MM.1S (cell line): ENCODE measurements at regions not wholly inside any gene's neighbourhood (a gene's known extent, or its start where the extent isn't known, plus 50 kb on each side); places are given as distances from the start of the nearest gene placed in this dataset.

Experiments
- DNase-seq: peaks from one replicate; pipeline ENCODE4 v3.0.0-alpha.2; 2015
- H2AFZ ChIP-seq: fragments of 300-600 bp; sonication (generic); 2 replicates; pipeline ENCODE4 v1.6.0; 2016; ENCODE audit warnings: antibody characterized with exemption, low read length
- H3F3A ChIP-seq: fragments of 300-600 bp; sonication (generic); 2 replicates; pipeline ENCODE4 v1.6.1; 2016; ENCODE audit warnings: mild to moderate bottlenecking, antibody characterized with exemption, low read length, moderate library complexity, mixed read lengths; ENCODE audit not compliant: insufficient read depth
- H3K27ac ChIP-seq: fragments of 300-600 bp; sonication (generic); 2 replicates; pipeline ENCODE4 v1.5.1; 2016; ENCODE audit warnings: mild to moderate bottlenecking, low read length
- H3K27me3 ChIP-seq: fragments of 300-600 bp; sonication (generic); replicated peaks from 2 replicates; pipeline ENCODE4 v1.6.0; 2016; ENCODE audit warnings: low read length; ENCODE audit not compliant: insufficient read depth
- H3K36me3 ChIP-seq: fragments of 300-600 bp; sonication (generic); replicated peaks from 2 replicates; pipeline ENCODE4 v1.6.1; 2016; ENCODE audit warnings: mild to moderate bottlenecking, low read length, mixed read lengths; ENCODE audit not compliant: insufficient read depth
- H3K4me1 ChIP-seq: fragments of 300-600 bp; sonication (generic); 2 replicates; pipeline ENCODE4 v1.6.1; 2016; ENCODE audit warnings: low read length, mixed read lengths
- H3K4me2 ChIP-seq: fragments of 300-600 bp; sonication (generic); 2 replicates; pipeline ENCODE4 v1.6.0; 2016; ENCODE audit warnings: low read depth, low read length
- H3K4me3 ChIP-seq: fragments of 300-600 bp; sonication (generic); 2 replicates; pipeline ENCODE4 v1.5.1; 2016; ENCODE audit warnings: low read length, mixed read lengths
- H3K79me2 ChIP-seq: fragments of 300-600 bp; sonication (generic); 2 replicates; pipeline ENCODE4 v1.6.1; 2016; ENCODE audit warnings: mixed run types, low read length, mixed read lengths
- H3K9ac ChIP-seq: fragments of 300-600 bp; sonication (generic); 2 replicates; pipeline ENCODE4 v1.6.1; 2016; ENCODE audit warnings: low read length, mixed read lengths
- H3K9me2 ChIP-seq: fragments of 300-600 bp; sonication (generic); replicated peaks from 2 replicates; pipeline ENCODE4 v1.6.1; 2016; ENCODE audit warnings: mild to moderate bottlenecking, low read length, mixed read lengths; ENCODE audit not compliant: insufficient read depth
- H3K9me3 ChIP-seq: fragments of 300-600 bp; sonication (generic); replicated peaks from 2 replicates; pipeline ENCODE4 v1.6.1; 2016; ENCODE audit warnings: mild to moderate bottlenecking, low read length, mixed read lengths; ENCODE audit not compliant: insufficient read depth
- H4K20me1 ChIP-seq: fragments of 300-600 bp; sonication (generic); 2 replicates; pipeline ENCODE4 v1.6.1; 2016; ENCODE audit warnings: mild to moderate bottlenecking, low read length, moderate library complexity, mixed read lengths; ENCODE audit not compliant: insufficient read depth
- CTCF ChIP-seq: fragments of 300-600 bp; sonication (generic); IDR thresholded peaks from 2 replicates; pipeline ENCODE4 v1.5.1; 2016; ENCODE audit warnings: antibody characterized with exemption, low read length, mixed read lengths
- EZH2 ChIP-seq: fragments of 300-600 bp; sonication (generic); optimal IDR thresholded peaks from 2 replicates; pipeline ENCODE3; 2017; ENCODE audit warnings: low read depth, mild to moderate bottlenecking, antibody characterized with exemption, low read length, mixed read lengths
- EZH2phosphoT487 ChIP-seq: fragments of 300-600 bp; sonication (generic); IDR thresholded peaks from 2 replicates; pipeline ENCODE4 v1.6.1; 2018; ENCODE audit warnings: antibody characterized with exemption, low read length

- H3K9me2 ChIP-seq, result no peaks in the 10 kb centered on the region
- no peaks in the 10 kb centered on the region for H3K79me2 ChIP-seq
- H3K4me2 ChIP-seq, result no peak overlapping the region
- H3K27ac ChIP-seq, result no peak overlapping the region
- no peak overlapping the region for H3K4me3 ChIP-seq
- H3F3A ChIP-seq, result no peaks in the 10 kb centered on the region
- no peaks in the 10 kb centered on the region for H3K27me3 ChIP-seq
- no peak overlapping the region for H2AFZ ChIP-seq
- no peak for DNase-seq
- TF ChIP-seq EZH2 (no peak), EZH2phosphoT487 (no peak), CTCF (no peak)
- no peaks in the 10 kb centered on the region for H4K20me1 ChIP-seq
- no peak overlapping the region for H3K9ac ChIP-seq
- H3K9me3 ChIP-seq, result no peaks in the 10 kb centered on the region
- no peaks in the 10 kb centered on the region for H3K36me3 ChIP-seq
- H3K4me1 ChIP-seq, result no peaks in the 10 kb centered on the region
Measured at GRCh38 chr3:144148356-144148755, 176.7 kb downstream of the DIPK2A start.

GRCh38 chr3:144151983-144152382 lies 180.4 kb downstream of the DIPK2A start:
- Histone ChIP-seq H2AFZ (no peak overlapping the region), H3K9me3 (no peaks in the 10 kb centered on the region), H3K36me3 (no peaks in the 10 kb centered on the region), H3K27me3 (no peaks in the 10 kb centered on the region), H3F3A (no peaks in the 10 kb centered on the region), H3K4me1 (no peaks in the 10 kb centered on the region), H3K4me3 (no peak overlapping the region), H3K79me2 (no peaks in the 10 kb centered on the region), H3K9me2 (no peaks in the 10 kb centered on the region), H3K4me2 (no peak overlapping the region), H3K9ac (no peak overlapping the region), H4K20me1 (no peaks in the 10 kb centered on the region), H3K27ac (no peak overlapping the region)
- TF ChIP-seq EZH2phosphoT487, result no peak
- no peak for TF ChIP-seq EZH2
- TF ChIP-seq CTCF, result no peak
- DNase-seq, result no peak

GRCh38 chr3:144160627-144161026 lies 189.0 kb downstream of the DIPK2A start:
- no peak for DNase-seq
- TF ChIP-seq EZH2, result no peak
- no peak for TF ChIP-seq CTCF
- no peak for TF ChIP-seq EZH2phosphoT487
- H3F3A ChIP-seq, result no peaks in the 10 kb centered on the region
- no peaks in the 10 kb centered on the region for H3K27me3 ChIP-seq
- no peaks in the 10 kb centered on the region for H4K20me1 ChIP-seq
- H3K36me3 ChIP-seq, result no peaks in the 10 kb centered on the region
- H3K27ac ChIP-seq, result no peak overlapping the region
- H3K9me2 ChIP-seq, result no peaks in the 10 kb centered on the region
- H3K4me1 ChIP-seq, result no peaks in the 10 kb centered on the region
- H3K4me2 ChIP-seq, result no peak overlapping the region
- H3K9me3 ChIP-seq, result no peaks in the 10 kb centered on the region
- H2AFZ ChIP-seq, result no peak overlapping the region
- H3K4me3 ChIP-seq, result no peak overlapping the region
- no peak overlapping the region for H3K9ac ChIP-seq
- H3K79me2 ChIP-seq, result no peaks in the 10 kb centered on the region
